Adrenal gland (tissue), 9 donors: ENCODE measurements at regions not wholly inside any gene's neighbourhood (a gene's known extent, or its start where the extent isn't known, plus 50 kb on each side); places are given as distances from the start of the nearest gene placed in this dataset.

Experiments used
- DNase-seq, 7 donors: peaks; one replicate each; pipeline ENCODE4 v3.0.0-alpha.2; 2019 to 2020
- H3K27ac ChIP-seq, 5 donors: fragments of 200-600 bp; sonication (generic) in 4 of 5; 1 replicate in 3 of 5; 2 replicates in 2 of 5; pipeline versions ENCODE4 v1.5.1 to v1.8.0; 2016 to 2020; ENCODE audit warnings: mild to moderate bottlenecking in 1 of 5
- H3K27me3 ChIP-seq: fragments of 200-600 bp; 2 replicates; pipeline ENCODE4 v1.8.0; 2021
- H3K36me3 ChIP-seq, 2 donors: fragments of 200-600 bp; replicated peaks in 1 of 2; 1 replicate in 1 of 2; 2 replicates in 1 of 2; pipeline versions ENCODE4 v1.5.1 to v1.8.0; 2018 to 2022
- H3K4me1 ChIP-seq, 2 donors: fragments of 200-600 bp; replicated peaks in 1 of 2; 1 replicate in 1 of 2; 2 replicates in 1 of 2; pipeline versions ENCODE4 v1.5.1 to v1.8.0; 2018 to 2021
- H3K4me3 ChIP-seq, 4 donors: fragments of 200-600 bp; sonication (generic) in 3 of 4; one replicate each; pipeline ENCODE4 v1.5.1; 2016 to 2018
- H3K9me3 ChIP-seq, 3 donors: fragments of 200-600 bp; sonication (generic) in 1 of 3; replicated peaks in 1 of 3; 1 replicate in 2 of 3; 2 replicates in 1 of 3; pipeline versions ENCODE4 v1.5.1 to v1.8.0; 2016 to 2021
- CTCF ChIP-seq, 6 experiments: fragments of 450-650 bp in 4 of 6; fragments of 200-600 bp in 2 of 6; sonication (generic) in 1 of 6; IDR thresholded peaks; 1 replicate in 5 of 6; 2 replicates in 1 of 6; pipeline versions ENCODE4 v1.5.1 to v1.8.0; 2016 to 2021; ENCODE audit warnings: antibody characterized with exemption in 6 of 6, mild to moderate bottlenecking in 2 of 6, moderate library complexity in 1 of 6
- POLR2A ChIP-seq, 2 donors: fragments of 450-650 bp; IDR thresholded peaks; one replicate each; pipeline ENCODE4 v1.6.1; 2017; ENCODE audit warnings: antibody characterized with exemption in 2 of 2, mild to moderate bottlenecking in 2 of 2, moderate library complexity in 1 of 2
- WGBS, 4 donors: extraction: QIAGEN DNeasy Blood & Tissue Kit in 2 of 4; methylation state at CpG; one replicate each; pipeline versions ENCODE4 v1.1.5 to v1.1.7; 2013 to 2017; 5-methylcytosine and 5-hydroxymethylcytosine counted together
- intact Hi-C, 2 donors: fragments of 100-400 bp; cut with DNase I; formaldehyde crosslinking; loops; one replicate each; pipeline versions ENCODE4 v1.14.1 to v1.15.0; 2022 to 2023
- donor health status: healthy with polysubstance abuse.
- donor health status: Bipolar disorder and iron deficiency.
- donor health status: DM: yes; HTN: yes; CAD: no.
- donor health status: DM: no; HTN: no; CAD: no.
- donor health status: DM: no; HTN: no; CAD: no.

DNA sequence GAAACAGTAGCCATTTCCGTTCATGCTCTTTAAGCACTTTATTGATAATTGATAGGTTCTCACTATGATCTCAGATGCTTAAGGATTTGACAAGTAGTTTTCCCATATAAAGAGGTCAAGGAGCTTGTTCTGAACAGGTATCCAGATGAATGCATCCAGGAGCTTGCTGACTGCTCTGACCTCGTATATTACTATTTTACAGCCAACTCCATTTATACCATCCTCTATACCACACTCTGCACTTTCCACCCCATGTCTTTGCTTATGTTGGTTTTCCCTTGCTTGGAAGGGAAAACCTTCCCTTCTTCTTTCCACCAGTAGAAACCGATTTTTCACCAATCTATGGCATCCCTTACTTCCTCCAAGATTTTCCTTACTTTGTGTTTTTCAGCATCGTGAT, 107.2 kb downstream of the LHX9 start:
- H3K27me3 ChIP-seq = no peaks in the 10 kb centered on the region
- TF ChIP-seq CTCF (IDR thresholded peaks at IDR 0.05) = no peak
- TF ChIP-seq POLR2A (IDR thresholded peaks at IDR 0.05) = no peak
- H3K9me3 ChIP-seq = no peaks in the 10 kb centered on the region
- DNase-seq = no peak
- H3K36me3 ChIP-seq = no peaks in the 10 kb centered on the region
- H3K4me3 ChIP-seq = no peak overlapping the region
- no peak overlapping the region for H3K27ac ChIP-seq
- 48 to 63% (median 55%) methylated on average over 4 of the region's 4 CpGs for WGBS, 4 donors
- H3K4me1 ChIP-seq = no peaks in the 10 kb centered on the region
- intact Hi-C loops = no loop called here

DNA sequence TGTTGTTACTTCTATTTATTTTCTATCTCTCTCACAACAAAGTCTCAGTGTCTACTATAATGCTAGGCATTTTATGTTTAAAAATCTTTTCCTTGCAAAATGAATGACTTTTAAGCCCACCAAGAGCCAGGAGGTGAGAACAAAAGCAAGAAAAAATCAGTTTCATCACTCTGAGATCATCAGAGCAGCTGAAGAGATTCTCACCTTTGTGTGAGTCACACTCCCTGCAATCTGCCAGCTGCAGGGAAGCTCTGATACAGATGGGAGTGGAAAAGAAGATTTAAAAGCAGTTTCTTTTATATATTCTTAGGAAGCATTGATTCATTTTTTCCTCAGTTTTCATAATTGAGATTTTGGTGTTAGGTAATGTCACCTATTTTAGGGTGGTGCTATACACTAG, 107.6 kb downstream of the LHX9 start:
- DNase-seq = peak in 1 of 7 donors; percentile 2
- Histone ChIP-seq H3K36me3 (no peaks in the 10 kb centered on the region), H3K27ac (no peak overlapping the region), H3K4me1 (no peaks in the 10 kb centered on the region), H3K9me3 (no peaks in the 10 kb centered on the region), H3K4me3 (no peak overlapping the region), H3K27me3 (no peaks in the 10 kb centered on the region)
- intact Hi-C loops = no loop called here
- no peak for TF ChIP-seq CTCF (IDR thresholded peaks at IDR 0.05)
- TF ChIP-seq POLR2A (IDR thresholded peaks at IDR 0.05) = no peak

- intact Hi-C loops = no loop called here
- Histone ChIP-seq H3K27ac (no peak overlapping the region), H3K9me3 (no peaks in the 10 kb centered on the region), H3K4me3 (no peak overlapping the region), H3K36me3 (no peaks in the 10 kb centered on the region), H3K27me3 (no peaks in the 10 kb centered on the region), H3K4me1 (no peaks in the 10 kb centered on the region)
- WGBS, 4 donors = 24 to 45% (median 25%) methylated on average over 2 of the region's 2 CpGs
- TF ChIP-seq POLR2A (IDR thresholded peaks at IDR 0.05) = no peak
- no peak for TF ChIP-seq CTCF (IDR thresholded peaks at IDR 0.05)
- peak in 6 of 7 donors; percentile 21 to 54 (median 36) for DNase-seq
Measured at GRCh38 chr1:198030682-198031081, 113.5 kb downstream of the LHX9 start.

- Histone ChIP-seq H3K4me3 (no peak overlapping the region), H3K36me3 (no peaks in the 10 kb centered on the region), H3K4me1 (no peaks in the 10 kb centered on the region), H3K27ac (no peak overlapping the region), H3K27me3 (no peaks in the 10 kb centered on the region), H3K9me3 (no peaks in the 10 kb centered on the region)
- TF ChIP-seq CTCF (IDR thresholded peaks at IDR 0.05) = no peak
- TF ChIP-seq POLR2A (IDR thresholded peaks at IDR 0.05) = no peak
- no peak for DNase-seq
- intact Hi-C loops = no loop called here
Measured at GRCh38 chr1:198031086-198031485, 113.9 kb downstream of the LHX9 start.
